A673 (cell line): ENCODE measurements at regions not wholly inside any gene's neighbourhood (a gene's known extent, or its start where the extent isn't known, plus 50 kb on each side); places are given as distances from the start of the nearest gene placed in this dataset.

ENCODE experiments used
- BruUV-seq: library from RNA; stranded (reverse); fragments of 400-500 nt; replicated peaks from 2 replicates; lab custom pipeline; 2021; lab: Mats Ljungman, UMichigan
- CTCF ChIA-PET: fragments of 300-600 bp; sonication (Branson Sonifier 250); formaldehyde crosslinking; loops from one replicate; lab custom pipeline; 2022; ENCODE audit warnings: antibody characterized with exemption; lab: Charles Lee
- POLR2A ChIA-PET: fragments of 300-600 bp; sonication (Branson Sonifier 250); formaldehyde crosslinking; loops from one replicate; lab custom pipeline; 2022; ENCODE audit warnings: antibody characterized with exemption; ENCODE audit not compliant: low non-redundant PET; lab: Charles Lee
- DNase-seq: peaks from one replicate; pipeline ENCODE4 v3.0.0-alpha.2; 2015; ENCODE audit warnings: low spot score
- H3K27ac ChIP-seq: fragments of 200-600 bp; sonication (generic); 2 replicates; pipeline ENCODE4 v1.5.1; 2016; ENCODE audit warnings: mixed run types, low read depth, mild to moderate bottlenecking, mixed read lengths, antibody characterized with exemption, low read length; ENCODE audit not compliant: poor library complexity, severe bottlenecking
- H3K27me3 ChIP-seq: fragments of 200-600 bp; sonication (generic); replicated peaks from 2 replicates; pipeline ENCODE4 v1.6.1; 2017; ENCODE audit warnings: mixed run types, low read depth, mild to moderate bottlenecking, mixed read lengths, antibody characterized with exemption, low read length; ENCODE audit not compliant: insufficient read depth, poor library complexity
- H3K36me3 ChIP-seq: fragments of 200-600 bp; sonication (generic); 2 replicates; pipeline ENCODE4 v1.6.1; 2016; ENCODE audit warnings: mixed run types, mild to moderate bottlenecking, mixed read lengths, antibody characterized with exemption, low read length; ENCODE audit not compliant: insufficient read depth, poor library complexity, severe bottlenecking
- H3K4me1 ChIP-seq: fragments of 200-600 bp; sonication (generic); 2 replicates; pipeline ENCODE4 v1.6.1; 2017; ENCODE audit warnings: mixed run types, mild to moderate bottlenecking, mixed read lengths, antibody characterized with exemption, low read length; ENCODE audit not compliant: insufficient read depth, poor library complexity, severe bottlenecking
- H3K4me3 ChIP-seq: fragments of 200-600 bp; sonication (generic); 2 replicates; pipeline ENCODE4 v1.5.1; 2016; ENCODE audit warnings: low read depth, mixed run types, mild to moderate bottlenecking, mixed read lengths, low read length; ENCODE audit not compliant: poor library complexity, severe bottlenecking
- H3K9me3 ChIP-seq: fragments of 200-600 bp; sonication (generic); 2 replicates; pipeline ENCODE4 v1.6.1; 2016; ENCODE audit warnings: mixed run types, low read depth, mild to moderate bottlenecking, mixed read lengths, antibody characterized with exemption, low read length; ENCODE audit not compliant: poor library complexity, severe bottlenecking
- CTCF ChIP-seq: fragments of 300-800, 200-600 bp; sonication (generic); conservative IDR thresholded peaks from 2 replicates; pipeline ENCODE4 v1.5.1; 2017; ENCODE audit warnings: low read depth, mild to moderate bottlenecking, antibody characterized with exemption, low read length, moderate library complexity, mixed read lengths
- EZH2 ChIP-seq: fragments of 200-600 bp; sonication (generic); IDR thresholded peaks from 2 replicates; pipeline ENCODE4 v1.6.1; 2017; ENCODE audit warnings: borderline replicate concordance, low read depth, mild to moderate bottlenecking, mixed read lengths, antibody characterized with exemption, low read length; ENCODE audit not compliant: poor library complexity, severe bottlenecking
- intact Hi-C: fragments of 100-400 bp; cut with micrococcal nuclease; formaldehyde crosslinking; loops from one replicate; pipeline ENCODE4 v1.10.0; 2022; ENCODE audit not compliant: unreplicated experiment

DNA sequence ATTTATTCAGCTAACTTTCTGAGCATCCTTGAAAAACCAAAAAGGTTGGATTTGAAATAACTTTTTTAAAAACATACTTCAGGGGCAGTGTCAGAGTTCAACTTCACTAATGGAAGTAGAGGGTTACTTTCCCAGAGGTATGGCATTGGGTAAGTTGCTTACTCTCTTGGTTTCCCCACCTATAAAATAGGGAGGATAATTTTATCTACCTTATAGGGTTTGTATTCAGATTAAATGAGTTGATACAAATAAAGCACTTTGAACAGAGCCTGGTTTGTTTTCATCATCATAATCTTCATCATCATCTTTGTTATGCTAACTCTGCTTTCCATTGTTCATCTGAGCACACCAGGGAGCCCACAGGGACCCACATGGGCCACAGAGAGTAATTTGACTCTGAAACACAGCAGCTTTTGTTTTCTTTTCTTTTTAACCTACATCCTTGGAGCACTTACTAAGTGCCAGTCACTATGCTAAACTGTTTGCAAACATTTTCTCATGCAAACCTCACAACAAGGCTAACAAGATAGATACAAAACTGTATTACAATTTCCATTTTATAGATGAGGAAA lies 179.1 kb upstream of the SLC24A2 start:
- H3K4me1 ChIP-seq, result peaks cover 12% of the 10 kb centered on the region
- DNase-seq, result no peak
- ChIA-PET CTCF (no interaction called here), POLR2A (no interaction called here)
- H3K27ac ChIP-seq, result no peak overlapping the region
- no peaks in the 10 kb centered on the region for H3K27me3 ChIP-seq
- no peaks in the 10 kb centered on the region for H3K9me3 ChIP-seq
- TF ChIP-seq CTCF, result no peak
- no peak for TF ChIP-seq EZH2
- H3K4me3 ChIP-seq, result no peak overlapping the region
- no peaks in the 10 kb centered on the region for H3K36me3 ChIP-seq
- intact Hi-C loops, result no loop called here
- no TSS peak for BruUV-seq

DNA sequence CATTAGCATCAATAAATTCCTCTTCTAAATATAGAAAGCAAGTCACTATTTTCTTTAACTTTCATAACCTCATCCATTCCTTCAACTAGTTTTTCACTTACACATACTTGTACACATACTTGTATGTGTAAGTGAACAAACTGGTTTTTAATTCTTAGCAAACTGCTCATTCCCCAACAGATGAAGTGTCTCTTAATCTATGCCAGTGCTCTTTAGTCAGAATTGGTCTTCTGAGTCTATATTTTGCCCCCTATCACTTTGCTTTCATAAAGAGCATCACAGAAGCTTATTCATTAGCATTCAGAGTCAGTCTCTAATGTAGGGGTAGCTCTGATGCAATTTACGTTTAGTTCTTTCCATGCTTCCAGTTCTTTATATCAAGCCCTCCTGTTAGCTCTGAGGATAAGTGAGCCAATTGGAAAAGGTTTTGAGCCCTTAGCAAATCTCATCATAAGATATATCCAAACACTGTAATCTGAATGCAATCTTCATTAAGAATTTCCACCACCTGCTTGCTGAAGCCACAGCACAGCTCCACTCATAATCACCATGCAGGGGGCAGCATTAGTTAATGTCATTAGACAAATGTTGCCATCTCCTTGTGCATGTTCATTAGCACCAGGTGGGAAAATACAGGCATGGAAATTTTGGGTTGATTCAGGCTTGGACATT lies 178.5 kb upstream of the SLC24A2 start:
- CTCF ChIA-PET, result no interaction called here

DNA sequence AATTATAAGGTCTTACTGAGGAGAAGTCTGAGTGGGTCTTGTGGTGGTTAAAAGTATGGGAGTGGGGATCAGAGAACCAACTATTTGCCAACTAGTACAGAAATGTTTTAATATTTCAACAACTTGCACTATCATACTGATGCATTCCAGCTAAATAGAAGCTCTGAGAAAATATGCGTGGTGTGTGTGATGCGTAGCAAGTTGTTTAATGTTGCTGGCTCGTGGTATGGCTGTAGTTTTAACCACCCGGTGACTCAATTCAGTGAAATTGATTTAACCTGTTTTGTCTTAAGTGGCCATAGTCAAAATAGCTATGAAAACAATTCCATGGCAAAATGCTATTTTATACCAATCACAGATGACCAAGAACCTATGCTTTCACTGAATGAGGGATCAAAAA lies 176.5 kb upstream of the SLC24A2 start:
- ChIA-PET POLR2A (no interaction called here), CTCF (no interaction called here)
- H3K4me3 ChIP-seq, result no peak overlapping the region
- no peaks in the 10 kb centered on the region for H3K36me3 ChIP-seq
- intact Hi-C loops, result no loop called here
- no peak for DNase-seq
- H3K4me1 ChIP-seq, result peaks cover 12% of the 10 kb centered on the region
- BruUV-seq, result no TSS peak
- TF ChIP-seq CTCF (no peak), EZH2 (no peak)
- H3K9me3 ChIP-seq, result no peaks in the 10 kb centered on the region
- H3K27ac ChIP-seq, result no peak overlapping the region
- no peaks in the 10 kb centered on the region for H3K27me3 ChIP-seq

More for the DNA sequence above, 178.5 kb upstream of the SLC24A2 start:
- DNase-seq, result no peak
- no peak for TF ChIP-seq EZH2
- no peak for TF ChIP-seq CTCF
- intact Hi-C loops, result no loop called here
- no TSS peak for BruUV-seq
- Histone ChIP-seq H3K4me3 (no peak overlapping the region), H3K4me1 (peaks cover 12% of the 10 kb centered on the region), H3K9me3 (no peaks in the 10 kb centered on the region), H3K27me3 (no peaks in the 10 kb centered on the region), H3K27ac (no peak overlapping the region), H3K36me3 (no peaks in the 10 kb centered on the region)
- POLR2A ChIA-PET, result no interaction called here
